ENCODE measurements at regions not wholly inside any gene's neighbourhood (a gene's known extent, or its start where the extent isn't known, plus 50 kb on each side); places are given as distances from the start of the nearest gene placed in this dataset.

DNA sequence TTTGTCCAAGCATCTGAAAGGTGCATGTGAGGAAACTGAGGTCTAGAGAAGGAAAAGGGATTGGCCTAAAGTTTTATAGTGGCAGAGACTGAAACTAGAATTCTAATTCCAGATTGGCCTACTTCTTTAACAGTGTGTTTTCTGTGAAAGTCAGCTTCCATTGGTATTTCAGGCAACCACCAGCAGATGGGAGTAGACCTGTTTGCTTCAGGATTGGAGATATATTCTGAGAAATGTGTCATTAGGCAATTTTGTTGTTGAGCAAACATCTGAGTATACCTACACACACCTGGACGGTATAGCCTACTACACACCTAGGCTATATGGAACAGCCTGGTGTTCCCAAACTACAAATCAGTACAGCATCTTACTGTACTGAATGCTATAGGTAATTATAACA lies 207.3 kb upstream of the RADX start:
- Histone ChIP-seq H4K5ac (ENCODE audit: insufficient read length, low read depth, low read length) (no peak overlapping the region), H3K14ac (ENCODE audit: insufficient read depth, low read length) (no peak overlapping the region), H3K9ac (ENCODE audit: extremely low read depth, insufficient read length, low read length) (no peak overlapping the region), H2BK120ac (ENCODE audit: low read depth, low read length, poor library complexity, severe bottlenecking) (no peak overlapping the region), H3K79me2 (ENCODE audit: insufficient read depth, low read length) (no peaks in the 10 kb centered on the region), H3K4me1 (ENCODE audit: insufficient read depth, low read length) (no peaks in the 10 kb centered on the region), H4K8ac (replicated peaks; ENCODE audit: insufficient read length, low read depth, low read length) (no peak overlapping the region), H3K79me1 (ENCODE audit: insufficient read depth, low read depth, low read length, poor library complexity, severe bottlenecking) (no peaks in the 10 kb centered on the region), H3K23me2 (ENCODE audit: insufficient read length, low read depth, low read length, poor library complexity, severe bottlenecking) (no peaks in the 10 kb centered on the region), H2BK20ac (ENCODE audit: low read depth, low read length, poor library complexity, severe bottlenecking) (no peak overlapping the region), H3K9me3 (ENCODE audit: control insufficient read depth, low read depth, low read length) (peaks cover 23% of the 10 kb centered on the region), H2BK5ac (ENCODE audit: insufficient read length, low read length) (no peak overlapping the region), H3K18ac (ENCODE audit: insufficient read length, low read depth, low read length) (no peak overlapping the region), H4K20me1 (ENCODE audit: control insufficient read depth, insufficient read depth, insufficient read length) (no peaks in the 10 kb centered on the region), H2AFZ (ENCODE audit: low read length) (no peak overlapping the region), H2BK15ac (ENCODE audit: low read depth, low read length) (no peak overlapping the region), H3T11ph (ENCODE audit: low read length) (no peak overlapping the region), H3K4me2 (ENCODE audit: insufficient read depth, insufficient read length, low read length) (no peak overlapping the region), H2AK5ac (ENCODE audit: insufficient read length, low read length) (no peak overlapping the region), H4K91ac (ENCODE audit: insufficient read length, low read depth, low read length) (no peak overlapping the region), H3K27me3 (ENCODE audit: insufficient read depth, low read length) (no peaks in the 10 kb centered on the region), H3K4ac (ENCODE audit: low read depth, low read length) (no peak overlapping the region), H2BK12ac (ENCODE audit: insufficient read length, low read depth, low read length) (no peak overlapping the region), H3K23ac (ENCODE audit: insufficient read length, low read depth, low read length) (no peak overlapping the region), H3K56ac (ENCODE audit: insufficient read length, low read depth, low read length) (no peak overlapping the region), H3K27ac (ENCODE audit: insufficient read length, low read depth, low read length) (no peak overlapping the region)
- H3K36me3 Mint-ChIP-seq (ENCODE audit: insufficient read depth in 1 of 3, low read depth in 3 of 3), result no peaks in the 10 kb centered on the region; a peak in 2 of 7 replicates
- no CpG with 5 or more reads among the region's 1 CpG for WGBS (ENCODE audit: extremely low coverage, insufficient read length, low lambda C conversion rate)
- peaks cover 2% of the 10 kb centered on the region; the same call in 1 of the 2 replicates for H3K27me3 Mint-ChIP-seq (ENCODE audit: low read depth)
- peak; percentile 52 for TF ChIP-seq CTCF (conservative IDR thresholded peaks at IDR 0.05)
- no peak for DNase-seq
- H3K4me3 Mint-ChIP-seq, result no peak overlapping the region
- H3K4me1 Mint-ChIP-seq, result no peaks in the 10 kb centered on the region
- no peak overlapping the region for H3K27ac Mint-ChIP-seq
- H3K9me3 Mint-ChIP-seq, result peaks cover 16 to 81% of the 10 kb centered on the region in 2 experiments

Measured in H9 (cell line).